ENCODE measurements at regions not wholly inside any gene's neighbourhood (a gene's known extent, or its start where the extent isn't known, plus 50 kb on each side); places are given as distances from the start of the nearest gene placed in this dataset.

DNA sequence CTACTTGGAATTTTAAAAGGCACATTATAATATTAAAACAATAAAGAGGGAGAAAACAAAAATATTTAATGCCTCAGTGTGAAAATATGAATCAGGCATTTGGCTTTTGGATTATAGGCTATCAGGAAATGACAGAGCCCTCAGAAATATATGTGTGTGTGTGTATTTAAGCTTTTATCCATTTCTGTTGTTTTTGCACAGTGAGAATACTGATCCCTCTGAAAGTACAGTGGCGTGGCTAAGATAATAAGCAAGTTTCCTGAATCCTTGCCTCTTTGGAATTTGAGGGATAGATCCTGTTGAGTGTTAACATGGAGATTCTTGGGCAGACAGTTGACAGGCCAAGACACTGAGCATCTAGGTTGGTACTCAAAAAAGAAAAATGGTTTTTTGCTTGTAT lies 234.8 kb upstream of the ZBTB20 start:
- Histone ChIP-seq H3K18ac (ENCODE audit: insufficient read length, low read depth, low read length) (no peak overlapping the region), H3K9ac (ENCODE audit: extremely low read depth, insufficient read length, low read length) (no peak overlapping the region), H3K56ac (ENCODE audit: insufficient read length, low read depth, low read length) (no peak overlapping the region), H3K27me3 (ENCODE audit: insufficient read depth, low read length) (no peaks in the 10 kb centered on the region), H4K91ac (ENCODE audit: insufficient read length, low read depth, low read length) (no peak overlapping the region), H4K8ac (replicated peaks; ENCODE audit: insufficient read length, low read depth, low read length) (no peak overlapping the region), H3K27ac (ENCODE audit: insufficient read length, low read depth, low read length) (no peak overlapping the region), H4K20me1 (ENCODE audit: control insufficient read depth, insufficient read depth, insufficient read length) (no peaks in the 10 kb centered on the region), H3K4ac (ENCODE audit: low read depth, low read length) (no peak overlapping the region), H2AK5ac (ENCODE audit: insufficient read length, low read length) (no peak overlapping the region), H3K23ac (ENCODE audit: insufficient read length, low read depth, low read length) (no peak overlapping the region), H3K23me2 (ENCODE audit: insufficient read length, low read depth, low read length, poor library complexity, severe bottlenecking) (no peaks in the 10 kb centered on the region), H2BK120ac (ENCODE audit: low read depth, low read length, poor library complexity, severe bottlenecking) (no peak overlapping the region), H3K79me1 (ENCODE audit: insufficient read depth, low read depth, low read length, poor library complexity, severe bottlenecking) (no peaks in the 10 kb centered on the region), H3K4me2 (ENCODE audit: insufficient read depth, insufficient read length, low read length) (no peak overlapping the region), H3K14ac (ENCODE audit: insufficient read depth, low read length) (no peak overlapping the region), H3K79me2 (ENCODE audit: insufficient read depth, low read length) (no peaks in the 10 kb centered on the region), H2BK20ac (ENCODE audit: low read depth, low read length, poor library complexity, severe bottlenecking) (no peak overlapping the region), H2BK12ac (ENCODE audit: insufficient read length, low read depth, low read length) (no peak overlapping the region), H2BK5ac (ENCODE audit: insufficient read length, low read length) (no peak overlapping the region), H2BK15ac (ENCODE audit: low read depth, low read length) (no peak overlapping the region), H2AFZ (ENCODE audit: low read length) (no peak overlapping the region), H3T11ph (ENCODE audit: low read length) (no peak overlapping the region), H3K4me1 (ENCODE audit: insufficient read depth, low read length) (peaks cover 6% of the 10 kb centered on the region; the same call in 1 of the 2 replicates), H3K9me3 (ENCODE audit: control insufficient read depth, low read depth, low read length) (no peaks in the 10 kb centered on the region), H4K5ac (ENCODE audit: insufficient read length, low read depth, low read length) (no peak overlapping the region)
- H3K36me3 Mint-ChIP-seq (ENCODE audit: insufficient read depth in 1 of 3, low read depth in 3 of 3), result peaks cover 0 to 7% (median 3%) of the 10 kb centered on the region in 3 experiments; a peak in 4 of 7 replicates
- WGBS (ENCODE audit: extremely low coverage, insufficient read length, low lambda C conversion rate), result no CpG with 5 or more reads among the region's 1 CpG
- H3K9me3 Mint-ChIP-seq, result peaks cover 6 to 7% of the 10 kb centered on the region in 2 experiments; a peak in 3 of 5 replicates
- H3K4me1 Mint-ChIP-seq, result peaks cover 8 to 12% of the 10 kb centered on the region in 2 experiments
- TF ChIP-seq CTCF (conservative IDR thresholded peaks at IDR 0.05), result no peak
- no peak for DNase-seq
- no peak overlapping the region for H3K4me3 Mint-ChIP-seq
- no peak overlapping the region for H3K27ac Mint-ChIP-seq
- no peaks in the 10 kb centered on the region for H3K27me3 Mint-ChIP-seq (ENCODE audit: low read depth)

All from H9 (cell line).